ENCODE measurements at regions not wholly inside any gene's neighbourhood (a gene's known extent, or its start where the extent isn't known, plus 50 kb on each side); places are given as distances from the start of the nearest gene placed in this dataset.

DNA sequence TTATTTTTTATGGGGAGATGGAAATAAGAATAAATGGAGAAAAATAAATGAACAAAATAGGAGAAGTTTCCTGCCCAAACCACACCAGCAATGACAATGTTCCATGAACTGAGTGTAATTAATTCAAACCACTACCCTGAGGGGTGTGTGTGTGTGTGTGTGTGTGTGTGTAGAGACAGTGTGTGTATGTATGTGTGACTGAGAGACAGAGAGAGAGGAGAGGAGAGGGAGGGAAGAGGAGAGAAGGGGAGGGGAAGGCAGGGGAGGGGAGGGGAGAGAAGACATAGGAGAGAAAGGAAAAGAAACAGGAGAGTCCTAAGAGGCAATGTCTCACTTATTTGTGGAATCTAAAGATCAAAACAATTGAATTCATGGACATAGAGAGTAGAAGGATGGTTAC, 65.0 kb upstream of the POU2AF1 start:
- DNase-seq, result no peak

DNA sequence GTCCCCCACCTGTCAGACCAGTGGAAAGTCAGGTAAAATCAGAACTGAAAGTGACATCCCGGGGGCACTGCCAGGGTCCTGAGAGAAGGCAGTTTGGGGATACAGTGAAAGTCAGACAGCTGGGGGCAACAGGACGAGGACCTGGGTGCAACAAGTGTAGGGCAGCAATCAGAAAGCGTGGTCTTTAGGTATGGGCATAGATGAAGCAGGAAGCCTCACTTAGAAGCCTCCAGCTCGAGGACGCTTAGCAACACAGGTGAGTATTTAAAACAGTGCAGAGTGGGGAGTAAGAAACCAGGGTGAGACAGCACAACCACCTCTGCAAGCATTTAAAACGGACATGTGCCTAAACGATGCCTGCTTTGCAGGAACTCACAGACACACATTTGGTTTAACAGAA, 64.6 kb upstream of the POU2AF1 start:
- DNase-seq, result no peak

DNA sequence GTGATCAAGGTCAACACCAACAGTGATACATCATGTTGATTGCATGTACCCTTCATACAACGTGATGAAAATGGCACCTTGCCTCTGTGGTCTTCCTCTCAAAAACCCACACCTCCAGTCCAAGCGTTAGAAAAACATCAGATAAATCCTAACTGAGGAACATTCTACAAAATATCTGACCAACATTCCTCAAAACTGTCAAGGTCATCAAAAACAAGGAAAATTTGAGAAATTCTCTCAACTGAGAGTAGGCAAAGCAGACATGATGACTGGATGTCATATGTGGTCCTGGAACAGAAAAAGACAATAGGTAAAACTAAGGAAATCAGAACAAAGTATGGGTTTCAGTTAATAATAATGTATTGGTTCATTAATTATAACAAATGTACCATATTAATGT, 64.0 kb upstream of the POU2AF1 start:
- DNase-seq, result no peak

DNA sequence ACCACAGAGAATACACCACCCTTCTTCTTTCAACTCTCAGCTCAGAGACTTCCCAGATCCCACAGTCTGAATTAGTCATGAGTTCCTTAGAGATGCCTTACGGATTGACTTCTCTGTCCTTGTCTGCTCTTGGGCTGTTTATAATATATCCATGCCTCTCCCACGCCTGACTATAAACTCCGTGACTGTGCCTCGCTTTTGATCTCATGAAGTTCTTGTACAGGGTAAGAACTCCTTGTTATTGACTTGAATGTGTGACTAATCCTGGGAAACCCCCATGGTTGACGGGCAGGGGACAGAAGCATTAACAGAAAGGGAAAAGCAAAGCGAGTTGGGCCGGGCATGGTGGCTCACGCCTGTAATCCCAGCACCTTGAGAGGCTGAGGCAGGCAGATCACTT, 62.4 kb upstream of the POU2AF1 start:
- DNase-seq, result no peak

DNA sequence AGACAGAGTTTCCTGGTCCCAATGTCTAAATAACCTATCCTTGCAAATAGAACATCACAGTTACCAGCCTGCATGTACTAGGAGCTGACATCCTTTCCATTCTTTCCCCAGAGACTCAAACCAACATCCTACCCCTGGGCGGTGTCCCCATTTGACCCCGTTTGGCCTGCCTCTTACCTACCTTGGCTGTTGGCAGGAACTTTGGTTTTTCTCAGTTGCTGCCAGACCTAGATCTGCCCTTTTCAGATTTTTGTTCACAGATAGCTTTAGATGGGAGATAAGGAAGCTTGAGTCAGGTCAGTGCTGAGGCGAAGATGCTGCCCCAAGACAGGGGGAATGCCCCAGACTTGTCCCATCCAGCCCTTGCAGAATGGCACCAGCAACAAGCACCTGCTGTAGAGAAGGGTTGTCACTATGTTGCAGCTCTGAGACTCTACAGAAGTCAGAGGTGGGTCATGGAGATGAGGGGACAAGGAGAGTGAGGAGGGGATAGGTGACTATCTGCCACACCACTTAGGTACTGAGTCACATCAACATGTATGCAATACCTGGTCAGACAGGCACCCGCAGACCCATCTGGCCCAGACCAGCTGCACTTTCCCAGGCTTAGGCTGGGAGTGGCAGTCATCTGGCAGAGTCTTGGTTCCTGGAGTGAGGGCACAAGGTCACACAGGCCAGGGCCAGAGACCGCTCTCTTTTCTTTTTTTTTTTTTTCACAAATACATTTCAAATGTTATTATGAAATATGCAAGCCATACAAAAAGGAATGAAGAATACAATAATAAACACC, 61.5 kb upstream of the POU2AF1 start:
- DNase-seq, result no peak

GRCh38 chr11:111439901-111440300, 60.8 kb upstream of the POU2AF1 start:
- no peak for DNase-seq

- DNase-seq, result no peak
Observed at GRCh38 chr11:111438846-111439520, 59.9 kb upstream of the POU2AF1 start.

GRCh38 chr11:111438168-111438567, 59.1 kb upstream of the POU2AF1 start:
- no peak for DNase-seq

GRCh38 chr11:111435046-111435698, 56.1 kb upstream of the POU2AF1 start:
- DNase-seq, result no peak

GRCh38 chr11:111429066-111429506, 50.0 kb upstream of the POU2AF1 start:
- peak in 4 of 56 donors; percentile 8 to 39 (median 13) for DNase-seq

All from nucleus accumbens (tissue), 56 donors.